ENCODE measurements at regions not wholly inside any gene's neighbourhood (a gene's known extent, or its start where the extent isn't known, plus 50 kb on each side); places are given as distances from the start of the nearest gene placed in this dataset.

DNA sequence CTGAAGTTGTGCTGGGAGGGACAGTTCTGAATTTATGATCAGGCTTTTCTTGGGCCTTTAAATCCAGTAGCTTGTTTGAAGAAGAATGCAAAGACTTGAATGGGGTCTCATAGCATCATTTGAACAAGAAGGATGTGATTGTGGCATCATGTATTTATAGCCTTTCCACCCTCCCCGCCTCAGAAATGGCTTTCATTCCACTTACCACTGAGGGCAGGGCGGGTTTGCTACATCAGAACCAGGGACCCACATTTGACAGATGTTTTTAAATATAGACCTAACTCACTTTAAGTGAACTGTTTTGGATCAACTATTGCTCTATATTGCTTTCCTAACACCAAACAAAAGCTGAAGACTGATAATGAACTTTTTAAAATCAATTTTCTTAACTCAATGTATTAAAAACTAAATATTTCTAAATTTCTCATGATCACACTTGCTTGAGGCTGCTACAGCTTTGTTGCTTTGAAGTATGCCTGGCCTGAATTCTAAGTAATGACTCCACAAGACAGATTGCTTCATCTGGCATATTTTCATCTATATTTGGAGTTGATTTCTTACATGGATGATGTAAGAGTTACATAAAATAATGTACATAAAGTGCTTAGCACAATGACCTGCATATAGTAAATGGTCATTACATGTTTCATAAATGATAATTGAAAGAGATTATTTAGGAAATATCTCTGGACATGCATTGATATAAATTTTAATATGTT, 1552.9 kb upstream of the SLC39A10 start:
- Histone ChIP-seq H3K27me3 (no peaks in the 10 kb centered on the region), H3K27ac (no peak overlapping the region), H3K9me3 (no peaks in the 10 kb centered on the region), H3K4me3 (replicated peaks in 1 of 3) (no peak overlapping the region), H3K4me1 (no peaks in the 10 kb centered on the region), H3K36me3 (no peaks in the 10 kb centered on the region)
- TF ChIP-seq POLR2A (IDR thresholded peaks at IDR 0.05) = no peak
- TF ChIP-seq, protein P1, sequence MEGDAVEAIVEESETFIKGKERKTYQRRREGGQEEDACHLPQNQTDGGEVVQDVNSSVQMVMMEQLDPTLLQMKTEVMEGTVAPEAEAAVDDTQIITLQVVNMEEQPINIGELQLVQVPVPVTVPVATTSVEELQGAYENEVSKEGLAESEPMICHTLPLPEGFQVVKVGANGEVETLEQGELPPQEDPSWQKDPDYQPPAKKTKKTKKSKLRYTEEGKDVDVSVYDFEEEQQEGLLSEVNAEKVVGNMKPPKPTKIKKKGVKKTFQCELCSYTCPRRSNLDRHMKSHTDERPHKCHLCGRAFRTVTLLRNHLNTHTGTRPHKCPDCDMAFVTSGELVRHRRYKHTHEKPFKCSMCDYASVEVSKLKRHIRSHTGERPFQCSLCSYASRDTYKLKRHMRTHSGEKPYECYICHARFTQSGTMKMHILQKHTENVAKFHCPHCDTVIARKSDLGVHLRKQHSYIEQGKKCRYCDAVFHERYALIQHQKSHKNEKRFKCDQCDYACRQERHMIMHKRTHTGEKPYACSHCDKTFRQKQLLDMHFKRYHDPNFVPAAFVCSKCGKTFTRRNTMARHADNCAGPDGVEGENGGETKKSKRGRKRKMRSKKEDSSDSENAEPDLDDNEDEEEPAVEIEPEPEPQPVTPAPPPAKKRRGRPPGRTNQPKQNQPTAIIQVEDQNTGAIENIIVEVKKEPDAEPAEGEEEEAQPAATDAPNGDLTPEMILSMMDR (IDR thresholded peaks at IDR 0.05) = no peak
- DNase-seq = no peak
- intact Hi-C loops (cut with DNase I) = no loop called here
- 82 to 83% methylated on average over 2 of the region's 2 CpGs for WGBS, 2 donors

DNA sequence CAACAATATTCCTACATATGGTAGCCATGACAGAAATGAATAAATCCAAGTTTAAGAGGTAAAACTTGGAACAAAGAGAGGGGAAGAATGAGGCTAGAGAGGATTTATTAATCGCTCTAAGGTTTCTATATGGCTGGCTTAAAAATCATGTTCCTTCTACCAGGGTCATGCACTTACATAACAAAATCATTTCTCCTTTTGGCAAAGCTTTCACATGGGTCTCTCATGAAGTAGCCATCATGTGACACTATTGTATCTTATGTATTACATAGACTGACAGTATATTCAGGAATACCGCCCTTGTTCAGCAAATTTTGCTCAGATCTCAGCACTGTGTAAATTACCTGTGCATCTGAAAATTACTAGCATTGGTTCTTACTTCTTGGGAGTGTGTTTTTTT, 1554.5 kb upstream of the SLC39A10 start:
- no peak for TF ChIP-seq POLR2A (IDR thresholded peaks at IDR 0.05)
- TF ChIP-seq, protein P1 (IDR thresholded peaks at IDR 0.05) = no peak
- WGBS, 2 donors = 94 to 97% methylated on average over 2 of the region's 2 CpGs
- no peaks in the 10 kb centered on the region for H3K27me3 ChIP-seq
- H3K36me3 ChIP-seq = no peaks in the 10 kb centered on the region
- no peaks in the 10 kb centered on the region for H3K4me1 ChIP-seq
- no peaks in the 10 kb centered on the region for H3K9me3 ChIP-seq
- no peak overlapping the region for H3K4me3 ChIP-seq (replicated peaks in 1 of 3)
- no peak overlapping the region for H3K27ac ChIP-seq
- no peak for DNase-seq
- intact Hi-C loops (cut with DNase I) = no loop called here

DNA sequence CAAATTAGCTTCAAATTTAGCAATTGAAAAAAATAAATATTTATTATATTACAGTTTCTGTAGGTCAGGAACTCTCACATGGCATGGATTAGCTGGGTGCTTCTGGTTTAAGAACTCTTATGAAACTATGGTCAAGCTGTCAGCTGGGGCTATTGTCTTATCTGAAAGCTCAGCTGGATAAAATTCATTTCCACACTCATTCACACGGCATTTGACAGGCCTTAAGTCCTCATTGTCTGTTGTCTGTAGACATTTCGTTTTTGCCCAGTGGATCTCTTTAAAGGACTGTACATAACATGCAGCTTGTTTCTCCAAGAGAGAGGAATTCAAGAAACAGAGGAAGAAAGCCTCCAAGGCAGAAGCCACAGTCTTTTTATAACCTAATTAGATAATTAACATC, 1556.8 kb upstream of the SLC39A10 start:
- DNase-seq = no peak
- no peaks in the 10 kb centered on the region for H3K4me1 ChIP-seq
- no peaks in the 10 kb centered on the region for H3K36me3 ChIP-seq
- intact Hi-C loops (cut with DNase I) = no loop called here
- no peak for TF ChIP-seq POLR2A (IDR thresholded peaks at IDR 0.05)
- TF ChIP-seq, protein P1 (IDR thresholded peaks at IDR 0.05) = no peak
- H3K4me3 ChIP-seq (replicated peaks in 1 of 3) = no peak overlapping the region
- no peak overlapping the region for H3K27ac ChIP-seq
- no peaks in the 10 kb centered on the region for H3K27me3 ChIP-seq
- no peaks in the 10 kb centered on the region for H3K9me3 ChIP-seq
- 61 to 72% methylated on average over 2 of the region's 2 CpGs for WGBS, 2 donors

DNA sequence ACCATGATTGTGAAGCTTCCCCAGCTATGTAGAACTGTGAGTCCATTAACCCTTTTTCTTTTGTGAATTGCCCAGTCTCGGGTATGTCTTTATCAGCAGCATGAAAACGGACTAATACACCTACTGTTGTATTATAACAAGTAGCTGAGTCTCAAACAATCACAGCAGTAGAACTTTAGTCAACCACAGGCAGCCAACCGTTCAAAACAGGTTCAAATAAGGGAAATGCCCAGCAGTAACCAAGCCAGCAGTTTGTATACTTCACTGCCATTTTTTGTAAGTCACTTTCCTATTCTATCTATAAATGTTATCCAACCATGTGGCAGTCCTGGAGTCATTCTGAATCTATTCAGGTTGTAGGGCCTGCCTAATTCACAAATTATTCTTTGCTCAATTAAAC, 1560.6 kb upstream of the SLC39A10 start:
- intact Hi-C loops (cut with DNase I) = no loop called here
- H3K27ac ChIP-seq = no peak overlapping the region
- H3K27me3 ChIP-seq = no peaks in the 10 kb centered on the region
- no peak for DNase-seq
- TF ChIP-seq POLR2A (IDR thresholded peaks at IDR 0.05) = no peak
- TF ChIP-seq, protein P1 (IDR thresholded peaks at IDR 0.05) = no peak
- no peaks in the 10 kb centered on the region for H3K36me3 ChIP-seq
- no peaks in the 10 kb centered on the region for H3K9me3 ChIP-seq
- H3K4me3 ChIP-seq (replicated peaks in 1 of 3) = no peak overlapping the region
- no peaks in the 10 kb centered on the region for H3K4me1 ChIP-seq
- WGBS, 2 donors = 14 to 27% methylated on average over 3 of the region's 3 CpGs

DNA sequence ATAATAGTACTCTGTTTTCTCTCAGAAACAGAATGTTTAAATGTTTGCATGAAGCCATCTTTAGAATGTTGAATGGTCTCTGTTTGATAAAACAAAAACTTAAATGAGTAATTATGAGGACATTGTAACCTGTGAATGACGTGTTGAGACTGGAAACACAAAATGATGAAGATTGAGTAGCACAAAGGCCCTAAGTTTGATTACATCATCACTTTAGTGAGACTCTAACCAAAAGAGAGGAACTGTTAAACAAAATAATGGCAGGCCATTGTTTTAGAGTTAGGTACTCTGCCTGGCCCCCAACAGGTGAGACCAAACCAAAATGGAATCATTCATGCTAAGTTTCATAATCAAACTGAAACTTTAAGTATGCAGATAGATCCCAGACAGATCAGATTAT, 1561.7 kb upstream of the SLC39A10 start:
- Histone ChIP-seq H3K36me3 (no peaks in the 10 kb centered on the region), H3K27me3 (no peaks in the 10 kb centered on the region), H3K9me3 (no peaks in the 10 kb centered on the region), H3K4me3 (replicated peaks in 1 of 3) (no peak overlapping the region), H3K4me1 (no peaks in the 10 kb centered on the region), H3K27ac (no peak overlapping the region)
- intact Hi-C loops (cut with DNase I) = no loop called here
- no peak for DNase-seq
- TF ChIP-seq, protein P1 (IDR thresholded peaks at IDR 0.05) = no peak
- TF ChIP-seq POLR2A (IDR thresholded peaks at IDR 0.05) = no peak
- WGBS, 2 donors = 76 to 86% methylated on average over 1 of the region's 1 CpG
